Hepatic stellate cell (primary cell): ENCODE measurements at regions not wholly inside any gene's neighbourhood (a gene's known extent, or its start where the extent isn't known, plus 50 kb on each side); places are given as distances from the start of the nearest gene placed in this dataset.

Experiments
- DNase-seq: peaks from one replicate; pipeline ENCODE4 v3.0.0; 2011; ENCODE audit warnings: low spot score

GRCh38 chr15:29917600-29918597, 95.6 kb upstream of the TJP1 start:
- peak; percentile 66 for DNase-seq

GRCh38 chr15:29914511-29914926, 92.3 kb upstream of the TJP1 start:
- no peak for DNase-seq

DNA sequence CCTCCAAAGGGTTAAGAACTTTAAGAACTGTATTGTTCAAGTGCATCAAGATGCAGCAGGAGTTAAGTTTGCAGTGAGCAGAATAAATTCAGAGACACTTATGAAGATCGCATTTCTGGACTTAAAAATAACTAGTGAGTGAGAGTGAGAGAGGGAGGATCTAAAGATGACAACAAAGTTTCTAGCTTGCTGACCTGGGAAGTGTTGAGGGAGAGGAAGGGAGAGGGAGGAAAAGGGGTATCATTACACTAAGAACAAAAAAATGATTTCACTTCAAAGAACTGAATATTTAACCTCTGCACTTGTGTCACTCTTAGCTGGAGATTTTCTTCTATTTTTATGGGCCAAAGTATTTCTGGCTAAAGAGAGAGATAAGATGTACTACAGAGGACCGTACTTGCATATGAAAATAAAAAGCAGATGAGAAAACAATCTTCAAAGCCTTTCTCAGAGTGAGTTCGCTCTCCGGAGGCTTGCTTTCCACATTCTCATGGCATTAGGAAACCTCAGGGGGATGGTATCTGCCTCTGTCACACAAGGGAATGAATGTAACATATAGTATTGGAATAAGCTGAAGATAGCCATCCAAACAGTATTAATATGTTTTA, 91.4 kb upstream of the TJP1 start:
- peak; percentile 60 for DNase-seq

GRCh38 chr15:29911705-29912104, 89.4 kb upstream of the TJP1 start:
- no peak for DNase-seq

- no peak for DNase-seq
Observed at GRCh38 chr15:29910068-29910467, 87.8 kb upstream of the TJP1 start.

GRCh38 chr15:29904757-29905417, 82.6 kb upstream of the TJP1 start:
- no peak for DNase-seq

DNA sequence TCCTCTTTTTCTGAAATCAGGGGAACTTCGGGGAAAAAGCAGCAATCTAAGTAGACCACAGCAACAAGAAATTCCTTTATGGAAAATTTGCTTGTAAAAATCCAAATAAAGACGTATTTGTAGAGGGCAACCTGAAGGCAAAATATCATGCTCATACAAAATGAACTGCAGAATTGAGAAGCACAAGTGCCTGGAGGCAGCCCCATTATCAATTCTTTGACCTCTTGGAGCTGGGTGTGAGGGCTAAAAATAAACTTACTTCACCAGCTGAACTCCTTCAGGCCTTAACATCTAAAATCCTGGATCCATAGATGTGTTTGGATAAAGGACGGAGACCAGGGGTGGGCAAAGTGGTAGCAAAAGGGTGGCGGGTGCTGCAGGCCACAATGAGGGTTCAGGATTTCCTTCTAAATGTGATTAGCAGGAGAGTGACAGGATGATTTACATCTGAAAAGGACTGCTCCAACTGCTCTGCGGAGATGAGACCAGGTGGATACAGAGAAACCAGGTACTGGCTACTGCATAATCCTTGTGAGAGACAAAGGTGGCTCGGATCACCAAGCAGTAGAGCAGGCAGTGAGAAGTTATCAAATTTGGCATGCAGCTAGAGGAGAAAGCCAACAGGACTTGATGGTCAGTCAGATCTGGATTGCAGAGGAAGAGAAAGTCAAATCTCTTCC, 81.7 kb upstream of the TJP1 start:
- DNase-seq, result no peak

GRCh38 chr15:29903028-29903427, 80.8 kb upstream of the TJP1 start:
- no peak for DNase-seq

DNA sequence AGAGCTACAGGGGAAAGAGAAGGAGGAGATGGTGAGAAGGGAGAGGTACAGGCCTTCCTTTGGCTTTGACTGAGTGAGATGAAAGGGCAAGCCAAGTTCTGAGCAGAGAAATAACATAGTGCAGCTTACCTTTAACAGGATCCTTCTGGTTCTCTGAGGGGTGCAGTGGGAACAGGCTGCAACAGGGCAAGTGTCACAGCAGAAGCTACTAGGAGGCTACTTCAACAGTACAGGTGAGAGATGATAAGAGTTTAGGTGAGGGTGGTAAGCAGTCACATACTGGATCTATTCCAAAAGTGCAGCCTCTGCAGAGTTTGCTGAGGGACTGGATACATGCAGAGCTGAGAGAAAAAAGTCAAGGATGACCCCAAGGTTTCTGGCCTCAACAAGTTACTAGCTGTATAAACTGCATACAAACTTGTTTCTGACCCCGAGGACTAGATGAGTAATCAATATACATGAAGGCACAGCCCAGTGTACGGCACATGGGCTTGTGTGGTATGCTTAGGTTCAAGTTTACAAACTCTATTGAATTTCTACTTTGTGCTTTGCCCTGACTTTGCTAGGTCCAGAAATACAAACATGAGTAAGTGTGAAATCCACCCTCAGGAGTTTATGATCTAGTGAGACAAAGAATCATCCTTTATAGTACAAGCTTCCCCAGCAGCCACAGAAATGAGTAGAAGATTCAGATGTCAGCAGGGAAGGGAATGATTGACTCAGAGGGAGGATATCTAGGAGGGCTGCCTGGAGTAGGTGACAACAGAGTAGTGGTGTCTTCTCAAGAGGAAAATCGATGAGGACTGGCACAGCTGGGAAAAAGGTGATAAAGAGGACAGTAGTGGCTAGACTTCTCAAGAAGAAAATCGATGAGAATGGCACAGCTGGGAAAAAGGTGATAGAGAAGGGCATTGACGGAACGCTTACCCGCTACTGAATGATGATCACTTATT, 78.2 kb upstream of the TJP1 start:
- no peak for DNase-seq

DNA sequence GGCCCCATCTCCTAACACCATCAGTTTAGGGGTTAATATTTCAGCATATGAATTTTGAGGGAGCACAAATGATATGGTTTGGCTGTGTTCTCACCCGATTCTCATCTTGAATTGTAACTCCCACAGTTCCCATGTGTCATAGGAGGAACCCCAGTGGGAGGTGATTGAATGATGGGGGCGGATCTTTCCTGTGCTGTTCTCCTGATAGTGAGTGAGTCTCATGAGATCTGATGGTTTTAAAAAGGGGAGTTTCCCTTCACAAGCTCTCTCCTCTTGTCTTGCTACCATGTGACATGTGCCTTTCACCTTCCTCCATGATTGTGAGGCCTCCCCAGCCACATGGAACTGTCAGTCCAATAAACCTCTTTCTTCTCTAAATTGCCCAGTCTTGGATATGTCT, 73.8 kb upstream of the TJP1 start:
- DNase-seq, result no peak

DNA sequence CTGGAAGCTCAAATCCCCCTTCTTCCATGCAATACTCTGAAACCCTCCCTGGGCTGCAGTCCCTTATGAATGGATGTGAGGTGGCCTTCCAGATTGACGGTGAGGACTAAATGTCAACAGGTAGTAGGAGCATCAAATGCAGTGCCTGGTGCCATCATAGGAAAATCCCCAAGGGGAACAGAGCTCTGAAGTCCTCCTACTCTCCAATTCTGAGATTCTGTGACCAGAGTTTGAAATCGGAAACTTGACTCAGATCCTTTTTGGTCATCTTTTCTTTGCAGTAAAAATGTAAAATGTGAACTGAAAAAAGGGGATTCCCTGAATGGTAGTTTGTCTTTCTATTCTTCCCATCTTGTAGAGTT, 68.8 kb upstream of the TJP1 start:
- no peak for DNase-seq

- DNase-seq, result no peak
Observed at GRCh38 chr15:29890336-29891095, 68.2 kb upstream of the TJP1 start.

DNA sequence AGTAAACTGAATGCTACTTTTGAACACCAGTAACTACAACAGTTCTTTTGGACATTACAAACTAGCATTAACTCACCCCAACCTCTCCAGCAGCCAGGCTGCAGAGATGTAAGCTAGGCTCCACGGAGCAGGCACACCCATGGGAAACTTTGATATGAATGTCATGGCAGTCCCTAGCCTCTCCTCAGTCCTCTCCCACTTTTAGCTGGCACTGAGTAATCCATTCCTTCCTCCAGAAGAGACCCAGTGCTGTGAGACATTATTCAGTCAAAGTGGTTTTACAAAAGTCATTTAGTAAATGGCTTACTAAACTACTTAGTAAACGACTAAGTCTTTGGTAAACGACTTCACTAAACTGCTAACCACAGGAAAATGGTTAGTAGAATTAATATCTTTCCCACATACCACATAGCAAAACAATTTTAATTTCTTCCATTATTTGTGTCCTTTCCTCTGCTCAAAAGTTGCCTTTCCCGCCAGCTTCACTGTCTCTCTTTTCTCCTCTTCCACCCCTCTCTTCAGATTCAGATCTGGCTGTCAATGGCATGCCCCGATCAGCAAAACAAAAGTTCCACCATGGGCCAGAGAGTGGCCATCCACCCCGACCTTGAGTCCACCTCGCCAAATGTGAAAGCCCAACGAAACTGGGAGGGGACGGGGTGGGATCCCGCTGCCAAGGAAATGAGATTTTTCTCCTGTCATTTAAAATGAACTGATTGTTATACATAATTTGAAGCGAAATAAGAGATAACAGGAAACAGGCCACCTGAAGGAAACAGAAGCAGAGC, 67.5 kb upstream of the TJP1 start:
- no peak for DNase-seq

- peak; percentile 74 for DNase-seq
Observed at GRCh38 chr15:29888646-29889045, 66.4 kb upstream of the TJP1 start.

DNA sequence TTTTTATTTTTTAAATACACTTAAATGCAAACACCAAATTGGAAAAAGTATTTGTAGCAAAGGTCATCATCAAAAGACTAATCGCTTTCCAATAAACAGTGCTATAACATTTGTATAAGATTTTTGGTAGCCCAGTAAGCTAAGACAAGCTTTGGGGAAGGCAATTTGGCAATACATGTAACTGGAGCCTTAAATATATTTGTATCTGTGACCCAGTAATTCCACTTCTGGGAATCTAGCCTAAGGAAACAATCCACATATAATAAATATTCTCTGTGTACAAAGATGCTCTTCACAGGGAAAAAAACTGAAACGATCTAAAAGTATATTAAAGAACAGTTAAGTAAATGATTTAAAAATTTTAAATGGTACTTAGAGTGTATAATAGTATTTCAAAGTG, 65.5 kb upstream of the TJP1 start:
- DNase-seq, result no peak

DNA sequence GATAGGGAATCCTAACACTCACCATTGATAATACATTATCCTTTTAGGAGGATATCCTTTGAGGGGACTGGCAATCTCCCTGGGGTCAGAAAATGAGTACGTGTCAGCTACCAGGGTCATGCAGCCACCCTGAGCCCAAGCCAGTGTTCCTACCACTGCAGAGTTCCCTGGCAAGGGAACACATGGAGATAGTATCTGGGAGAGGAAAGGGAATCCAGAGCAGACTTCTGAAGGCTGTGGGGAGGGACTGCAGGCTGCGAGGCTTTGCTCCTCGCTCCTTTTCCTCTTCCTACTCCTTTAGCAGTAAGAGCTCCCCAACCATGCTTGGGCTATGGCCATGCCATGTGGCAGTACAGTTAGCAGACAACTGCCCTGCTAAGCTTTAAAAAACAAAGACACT, 62.9 kb upstream of the TJP1 start:
- DNase-seq, result no peak

- DNase-seq, result peak; percentile 13
Observed at GRCh38 chr15:29883126-29883525, 60.9 kb upstream of the TJP1 start.

GRCh38 chr15:29880886-29881285, 58.6 kb upstream of the TJP1 start:
- no peak for DNase-seq

DNA sequence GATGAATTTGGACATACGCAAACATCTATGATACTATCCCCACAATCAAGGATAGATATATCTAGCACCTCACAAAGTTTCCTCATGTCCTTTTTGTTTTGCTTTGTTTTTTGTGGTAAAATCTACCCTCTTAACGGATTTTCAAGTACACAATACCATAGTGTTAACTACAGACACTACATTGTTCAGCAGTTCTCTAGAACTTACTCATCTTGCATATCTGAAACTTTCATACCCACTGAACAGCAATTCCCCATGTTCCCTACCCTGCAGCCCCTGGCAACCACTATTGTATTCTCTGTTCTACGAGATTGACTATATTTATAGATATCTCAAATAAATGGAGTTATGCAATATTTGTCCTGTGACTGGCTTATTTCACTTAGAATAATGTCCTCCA, 58.1 kb upstream of the TJP1 start:
- DNase-seq, result no peak

DNA sequence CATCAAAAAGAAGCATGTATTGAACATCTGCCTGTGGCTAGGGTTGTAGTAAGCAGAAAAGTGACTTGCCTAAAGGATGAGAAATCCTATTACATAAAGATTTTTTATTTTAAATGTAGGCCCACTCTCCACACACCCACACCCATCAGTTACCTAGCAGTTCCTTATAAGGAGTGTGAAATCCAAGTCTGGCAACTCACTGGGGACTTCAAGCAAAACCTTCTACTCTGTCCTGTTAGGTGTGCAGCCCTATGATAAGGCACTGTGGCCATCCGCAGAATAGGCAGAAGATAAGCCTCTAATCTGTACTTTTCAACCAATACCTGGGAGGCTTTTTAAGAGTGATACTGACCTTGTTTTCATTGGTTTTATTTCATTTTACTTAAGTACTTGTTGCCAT, 52.7 kb upstream of the TJP1 start:
- DNase-seq, result no peak
